ENCODE measurements at regions not wholly inside any gene's neighbourhood (a gene's known extent, or its start where the extent isn't known, plus 50 kb on each side); places are given as distances from the start of the nearest gene placed in this dataset.

GRCh38 chr17:63365366-63366240 is 80.5 kb downstream of the CYB561 start:
- TF ChIP-seq TARDBP (IDR thresholded peaks at IDR 0.05) (no peak), SUZ12 (IDR thresholded peaks at IDR 0.05) (no peak), ZNF384 (IDR thresholded peaks at IDR 0.05) (no peak), NFRKB (IDR thresholded peaks at IDR 0.05) (no peak), BHLHE40 (IDR thresholded peaks at IDR 0.05; ENCODE audit: borderline replicate concordance) (no peak), SP1 (IDR thresholded peaks at IDR 0.05) (no peak), FOXK2 (IDR thresholded peaks at IDR 0.05) (no peak), ELF4 (IDR thresholded peaks at IDR 0.05) (no peak), CTBP1 (IDR thresholded peaks at IDR 0.05; ENCODE audit: borderline replicate concordance) (no peak), ARNT (IDR thresholded peaks at IDR 0.05) (no peak)

Data from HEK293T (cell line).